Body of pancreas (tissue), 4 donors: ENCODE measurements at regions not wholly inside any gene's neighbourhood (a gene's known extent, or its start where the extent isn't known, plus 50 kb on each side); places are given as distances from the start of the nearest gene placed in this dataset.

Experiments used
- ATAC-seq: fragments of 150-250 bp; one replicate; pipeline ENCODE4 v1.9.1; 2016
- DNase-seq, 4 donors: peaks; one replicate each; pipeline ENCODE4 v3.0.0-alpha.2; 2019
- H3K27ac ChIP-seq, 4 donors: fragments of 200-600 bp; sonication (generic); 1 replicate in 3 of 4; 2 replicates in 1 of 4; pipeline versions ENCODE4 v1.5.1 to v1.6.1; 2016 to 2019; ENCODE audit warnings: mild to moderate bottlenecking in 1 of 4, mixed read lengths in 1 of 4, moderate library complexity in 1 of 4
- H3K27me3 ChIP-seq, 2 donors: fragments of 200-600 bp; sonication (generic); one replicate each; pipeline ENCODE4 v1.6.0; 2016; ENCODE audit warnings: mild to moderate bottlenecking in 1 of 2
- H3K36me3 ChIP-seq, 2 donors: fragments of 200-600 bp; sonication (generic); replicated peaks in 1 of 2; 2 replicates each; pipeline ENCODE4 v1.5.1; 2016; ENCODE audit warnings: low read depth in 2 of 2; ENCODE audit not compliant: insufficient read depth in 1 of 2
- H3K4me1 ChIP-seq: fragments of 200-600 bp; sonication (generic); one replicate; pipeline ENCODE4 v1.6.0; 2016
- H3K4me3 ChIP-seq, 2 donors: fragments of 200-600 bp; sonication (generic); 1 replicate in 1 of 2; 2 replicates in 1 of 2; pipeline ENCODE4 v1.5.1; 2016 to 2019
- H3K9me3 ChIP-seq, 3 donors: fragments of 200-600 bp; sonication (generic); 1 replicate in 2 of 3; 2 replicates in 1 of 3; pipeline ENCODE4 v1.5.1; 2016
- CTCF ChIP-seq, 7 experiments: fragments of 450-650 bp in 4 of 7; fragments of 200-600 bp in 3 of 7; sonication (generic) in 3 of 7; IDR thresholded peaks; one replicate each; pipeline ENCODE4 v1.5.1; 2016 to 2019; ENCODE audit warnings: antibody characterized with exemption in 7 of 7
- POLR2A ChIP-seq, 3 donors: fragments of 450-650 bp; IDR thresholded peaks; one replicate each; pipeline ENCODE4 v1.6.1; 2016; ENCODE audit warnings: antibody characterized with exemption in 3 of 3, mild to moderate bottlenecking in 2 of 3
- whole genome bisulfite sequencing, 2 donors: methylation state at CpG; one replicate each; pipeline ENCODE4 v1.1.5; 2017; 5-methylcytosine and 5-hydroxymethylcytosine counted together
- intact Hi-C: fragments of 100-400 bp; cut with DNase I; formaldehyde crosslinking; loops from one replicate; pipeline ENCODE4 v1.15.1; 2023

DNA sequence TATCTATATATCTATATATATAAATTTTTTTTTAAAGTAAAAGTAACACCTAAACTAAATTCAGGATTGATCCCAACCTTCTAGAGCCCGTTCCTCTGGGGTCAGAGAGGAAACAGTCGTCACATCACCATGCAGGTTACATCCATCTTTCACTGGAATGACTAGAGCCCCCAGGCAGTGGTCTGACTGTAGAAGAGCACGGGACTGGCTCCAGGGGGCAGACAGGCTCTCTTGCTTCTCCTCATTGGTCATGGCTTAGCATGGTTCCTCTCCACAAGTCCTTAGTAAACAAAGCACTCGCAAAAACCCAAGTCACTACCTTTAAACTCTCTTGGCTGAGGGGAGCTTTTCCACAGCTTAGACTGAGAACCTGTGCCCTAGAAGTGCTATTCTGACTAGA lies 110.5 kb downstream of the NR2F2 start:
- TF ChIP-seq POLR2A (IDR thresholded peaks at IDR 0.05): no peak
- Histone ChIP-seq H3K27ac (no peak overlapping the region), H3K27me3 (no peaks in the 10 kb centered on the region), H3K4me1 (no peaks in the 10 kb centered on the region), H3K4me3 (no peak overlapping the region), H3K9me3 (no peaks in the 10 kb centered on the region), H3K36me3 (no peaks in the 10 kb centered on the region)
- DNase-seq (no peak), ATAC-seq (no peak)
- 67 to 68% methylated on average over 4 of the region's 4 CpGs for WGBS, 2 donors
- intact Hi-C loops: no loop called here

DNA sequence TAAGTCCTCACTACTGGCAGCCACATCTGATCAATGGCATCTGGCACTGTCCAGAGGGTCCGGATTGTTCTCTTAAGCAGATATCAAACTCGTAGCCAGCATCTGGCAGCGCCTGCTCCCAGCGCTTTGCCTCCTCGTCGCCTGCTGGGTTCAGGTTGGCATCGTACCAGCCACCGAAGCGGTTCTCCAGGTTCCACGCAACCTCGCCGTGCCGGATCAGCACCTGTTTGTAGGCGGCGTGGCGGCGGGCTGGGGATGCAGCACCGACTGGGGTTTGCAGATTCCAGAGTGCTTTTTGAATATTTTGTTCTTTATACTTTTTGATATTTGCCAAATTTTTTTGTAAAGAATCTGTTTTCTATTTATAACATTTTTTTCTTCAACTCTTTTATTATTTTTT lies 111.6 kb downstream of the NR2F2 start:
- Histone ChIP-seq H3K27me3 (no peaks in the 10 kb centered on the region), H3K27ac (no peak overlapping the region), H3K9me3 (no peaks in the 10 kb centered on the region), H3K4me3 (no peak overlapping the region), H3K4me1 (no peaks in the 10 kb centered on the region), H3K36me3 (no peaks in the 10 kb centered on the region)
- 83 to 85% methylated on average over 17 to 18 of the region's 18 CpGs for WGBS, 2 donors
- intact Hi-C loops: no loop called here
- DNase-seq: no peak
- TF ChIP-seq CTCF (IDR thresholded peaks at IDR 0.05) (no peak), POLR2A (IDR thresholded peaks at IDR 0.05) (no peak)
- no peak for ATAC-seq

GRCh38 chr15:96444865-96445264 lies 114.4 kb downstream of the NR2F2 start:
- DNase-seq (no peak), ATAC-seq (no peak)
- intact Hi-C loops: no loop called here
- no peaks in the 10 kb centered on the region for H3K27me3 ChIP-seq
- H3K27ac ChIP-seq: no peak overlapping the region
- H3K9me3 ChIP-seq: no peaks in the 10 kb centered on the region
- H3K36me3 ChIP-seq: no peaks in the 10 kb centered on the region
- H3K4me3 ChIP-seq: no peak overlapping the region
- no peak for TF ChIP-seq CTCF (IDR thresholded peaks at IDR 0.05)
- TF ChIP-seq POLR2A (IDR thresholded peaks at IDR 0.05): no peak
- no peaks in the 10 kb centered on the region for H3K4me1 ChIP-seq
- 35 to 37% methylated on average over 3 of the region's 3 CpGs for WGBS, 2 donors

GRCh38 chr15:96448923-96449322 lies 118.4 kb downstream of the NR2F2 start:
- no peak for TF ChIP-seq POLR2A (IDR thresholded peaks at IDR 0.05)
- TF ChIP-seq CTCF (IDR thresholded peaks at IDR 0.05): no peak
- H3K27me3 ChIP-seq: no peaks in the 10 kb centered on the region
- 18 to 21% methylated on average over 7 of the region's 7 CpGs for WGBS, 2 donors
- H3K4me3 ChIP-seq: no peak overlapping the region
- intact Hi-C loops: no loop called here
- no peak overlapping the region for H3K27ac ChIP-seq
- DNase-seq (no peak), ATAC-seq (no peak)
- no peaks in the 10 kb centered on the region for H3K4me1 ChIP-seq
- no peaks in the 10 kb centered on the region for H3K9me3 ChIP-seq
- H3K36me3 ChIP-seq: no peaks in the 10 kb centered on the region

DNA sequence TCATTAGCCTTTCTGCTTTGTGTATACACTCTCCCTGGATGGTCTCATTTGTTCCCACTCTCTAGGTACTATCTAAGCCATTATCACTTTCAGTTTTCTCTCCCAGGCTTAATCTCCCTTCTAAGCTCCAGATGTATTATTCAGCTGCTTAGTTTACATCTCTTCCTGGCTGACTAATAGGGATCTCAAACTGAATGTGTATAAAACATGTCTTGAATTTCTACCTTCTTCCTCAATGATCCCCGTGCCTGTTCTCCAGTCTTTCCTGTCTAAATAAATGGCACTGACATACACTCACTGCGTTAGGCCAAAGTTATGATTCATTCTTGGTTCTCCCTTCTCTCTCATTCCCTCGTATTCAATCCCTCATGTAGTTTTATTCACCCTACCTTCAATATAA lies 127.3 kb downstream of the NR2F2 start:
- DNase-seq (no peak), ATAC-seq (no peak)
- H3K4me3 ChIP-seq: no peak overlapping the region
- TF ChIP-seq POLR2A (IDR thresholded peaks at IDR 0.05): no peak
- TF ChIP-seq CTCF (IDR thresholded peaks at IDR 0.05): no peak
- H3K36me3 ChIP-seq: no peaks in the 10 kb centered on the region
- WGBS, 2 donors: 50 to 62% methylated on average over 3 of the region's 3 CpGs
- H3K4me1 ChIP-seq: no peaks in the 10 kb centered on the region
- H3K27me3 ChIP-seq: no peaks in the 10 kb centered on the region
- intact Hi-C loops: no loop called here
- no peak overlapping the region for H3K27ac ChIP-seq
- H3K9me3 ChIP-seq: no peaks in the 10 kb centered on the region
